Osteocyte (in vitro differentiated cells): ENCODE measurements at regions not wholly inside any gene's neighbourhood (a gene's known extent, or its start where the extent isn't known, plus 50 kb on each side); places are given as distances from the start of the nearest gene placed in this dataset.

Experiments used
- DNase-seq: peaks from one replicate; pipeline ENCODE4 v3.0.0; 2021; ENCODE audit warnings: mixed read lengths; ENCODE audit not compliant: unreplicated experiment; ENCODE audit errors: extremely low spot score
- H3K27ac Mint-ChIP-seq: one replicate; pipeline ENCODE4 v1.8.0; 2021; ENCODE audit warnings: mild to moderate bottlenecking, mixed read lengths; ENCODE audit not compliant: unreplicated experiment
- H3K27me3 Mint-ChIP-seq: one replicate; pipeline ENCODE4 v1.8.0; 2021; ENCODE audit warnings: mixed read lengths; ENCODE audit not compliant: unreplicated experiment
- H3K36me3 Mint-ChIP-seq: one replicate; pipeline ENCODE4 v1.8.0; 2021; ENCODE audit warnings: mixed read lengths; ENCODE audit not compliant: unreplicated experiment
- H3K4me1 Mint-ChIP-seq: one replicate; pipeline ENCODE4 v1.8.0; 2021; ENCODE audit warnings: mixed read lengths; ENCODE audit not compliant: unreplicated experiment
- H3K4me3 Mint-ChIP-seq: one replicate; pipeline ENCODE4 v1.8.0; 2021; ENCODE audit warnings: mild to moderate bottlenecking, moderate library complexity, mixed read lengths; ENCODE audit not compliant: unreplicated experiment
- H3K9me3 Mint-ChIP-seq: one replicate; pipeline ENCODE4 v1.8.0; 2021; ENCODE audit warnings: mixed read lengths; ENCODE audit not compliant: unreplicated experiment
- TF ChIP-seq, protein P1 (sequence below): fragments of 200-600 bp; sonication (generic); IDR thresholded peaks from 2 replicates; pipeline ENCODE4 v1.5.0; 2021; ENCODE audit warnings: antibody characterized with exemption, mild to moderate bottlenecking, moderate library complexity

DNA sequence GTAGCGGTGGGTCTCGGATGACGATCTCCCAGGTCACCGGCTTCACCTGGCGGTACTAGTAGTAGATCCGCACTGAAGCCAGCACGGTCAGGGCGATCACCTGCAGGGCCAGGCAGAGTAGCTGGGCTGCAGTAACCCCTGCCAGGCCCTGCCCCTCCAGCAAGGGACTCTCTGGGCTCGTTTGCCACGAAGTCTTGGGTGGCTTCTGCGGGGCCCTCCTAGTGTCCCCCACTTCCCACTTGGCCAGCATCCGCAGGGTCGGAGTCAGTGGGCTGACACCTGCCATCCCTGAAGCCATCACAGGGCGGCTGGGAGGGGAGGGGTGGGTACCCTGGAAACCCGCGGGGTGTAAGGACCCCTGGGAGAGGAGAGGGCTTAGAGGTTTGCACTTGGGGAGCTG is 214.0 kb downstream of the OR4C45 start:
- no peaks in the 10 kb centered on the region for H3K4me1 Mint-ChIP-seq
- peaks cover 27% of the 10 kb centered on the region for H3K9me3 Mint-ChIP-seq

DNA sequence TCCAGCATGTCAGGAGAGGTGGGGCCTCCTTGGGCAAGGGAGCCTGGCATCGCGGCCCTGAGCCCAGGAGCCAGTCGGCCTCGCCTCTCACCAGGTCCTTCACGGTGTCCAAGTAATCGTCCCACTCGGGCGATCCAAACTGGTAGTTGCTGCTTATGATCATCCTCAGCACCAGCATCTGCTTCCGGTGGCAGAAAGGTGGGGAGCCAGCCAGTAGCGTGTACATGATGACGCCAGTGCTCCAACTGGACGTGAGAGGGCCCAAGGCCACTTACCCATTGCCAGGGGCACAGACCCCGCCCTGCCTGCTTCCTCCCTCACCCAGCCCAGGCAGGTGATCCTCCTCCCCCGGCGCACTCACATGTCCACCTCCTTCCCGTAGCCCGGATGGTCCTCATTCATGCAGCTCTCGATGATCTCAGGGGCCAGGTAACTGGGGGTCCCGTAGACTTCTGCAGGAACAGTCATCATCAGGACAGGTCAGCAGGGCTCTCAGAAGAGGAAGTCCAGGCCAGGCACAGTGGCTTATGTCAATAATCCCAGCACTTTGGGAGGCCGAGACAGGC is 214.7 kb downstream of the OR4C45 start:
- TF ChIP-seq, protein P1, sequence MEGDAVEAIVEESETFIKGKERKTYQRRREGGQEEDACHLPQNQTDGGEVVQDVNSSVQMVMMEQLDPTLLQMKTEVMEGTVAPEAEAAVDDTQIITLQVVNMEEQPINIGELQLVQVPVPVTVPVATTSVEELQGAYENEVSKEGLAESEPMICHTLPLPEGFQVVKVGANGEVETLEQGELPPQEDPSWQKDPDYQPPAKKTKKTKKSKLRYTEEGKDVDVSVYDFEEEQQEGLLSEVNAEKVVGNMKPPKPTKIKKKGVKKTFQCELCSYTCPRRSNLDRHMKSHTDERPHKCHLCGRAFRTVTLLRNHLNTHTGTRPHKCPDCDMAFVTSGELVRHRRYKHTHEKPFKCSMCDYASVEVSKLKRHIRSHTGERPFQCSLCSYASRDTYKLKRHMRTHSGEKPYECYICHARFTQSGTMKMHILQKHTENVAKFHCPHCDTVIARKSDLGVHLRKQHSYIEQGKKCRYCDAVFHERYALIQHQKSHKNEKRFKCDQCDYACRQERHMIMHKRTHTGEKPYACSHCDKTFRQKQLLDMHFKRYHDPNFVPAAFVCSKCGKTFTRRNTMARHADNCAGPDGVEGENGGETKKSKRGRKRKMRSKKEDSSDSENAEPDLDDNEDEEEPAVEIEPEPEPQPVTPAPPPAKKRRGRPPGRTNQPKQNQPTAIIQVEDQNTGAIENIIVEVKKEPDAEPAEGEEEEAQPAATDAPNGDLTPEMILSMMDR = no peak
- Mint-ChIP-seq H3K4me1 (no peaks in the 10 kb centered on the region), H3K4me3 (no peak overlapping the region), H3K9me3 (peaks cover 27% of the 10 kb centered on the region), H3K27ac (no peak overlapping the region), H3K27me3 (no peaks in the 10 kb centered on the region), H3K36me3 (no peaks in the 10 kb centered on the region)
- DNase-seq = no peak

More for the DNA sequence above, 214.0 kb downstream of the OR4C45 start:
- Mint-ChIP-seq H3K27me3 (no peaks in the 10 kb centered on the region), H3K36me3 (no peaks in the 10 kb centered on the region), H3K27ac (no peak overlapping the region), H3K4me3 (no peak overlapping the region)
- no peak for DNase-seq
- TF ChIP-seq, protein P1 = no peak

DNA sequence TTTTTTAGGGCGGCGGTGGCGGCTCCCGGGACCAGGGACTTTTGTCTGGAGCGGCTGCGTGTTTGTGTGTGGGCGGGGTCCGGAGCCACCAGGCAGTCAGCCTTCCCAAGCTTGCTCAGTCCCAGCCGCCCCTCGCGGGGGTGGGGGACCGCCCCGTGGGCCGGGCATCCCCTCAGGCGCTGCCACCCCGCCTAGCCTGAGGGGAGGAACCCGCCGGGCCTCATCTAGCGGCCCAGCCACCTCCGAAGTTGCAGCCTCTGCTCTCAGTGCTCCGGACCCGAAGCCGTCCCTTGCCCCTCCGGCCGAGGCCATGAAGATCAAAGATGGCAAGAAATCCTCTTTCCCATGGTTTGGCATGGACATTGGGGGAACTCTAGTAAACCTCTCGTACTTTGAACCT is 235.2 kb downstream of the OR4C45 start:
- no peak overlapping the region for H3K4me3 Mint-ChIP-seq
- H3K27me3 Mint-ChIP-seq = no peaks in the 10 kb centered on the region
- no peaks in the 10 kb centered on the region for H3K4me1 Mint-ChIP-seq
- no peak overlapping the region for H3K27ac Mint-ChIP-seq
- no peak for DNase-seq
- TF ChIP-seq, protein P1 = no peak
- peaks cover 43% of the 10 kb centered on the region for H3K9me3 Mint-ChIP-seq
- no peaks in the 10 kb centered on the region for H3K36me3 Mint-ChIP-seq

DNA sequence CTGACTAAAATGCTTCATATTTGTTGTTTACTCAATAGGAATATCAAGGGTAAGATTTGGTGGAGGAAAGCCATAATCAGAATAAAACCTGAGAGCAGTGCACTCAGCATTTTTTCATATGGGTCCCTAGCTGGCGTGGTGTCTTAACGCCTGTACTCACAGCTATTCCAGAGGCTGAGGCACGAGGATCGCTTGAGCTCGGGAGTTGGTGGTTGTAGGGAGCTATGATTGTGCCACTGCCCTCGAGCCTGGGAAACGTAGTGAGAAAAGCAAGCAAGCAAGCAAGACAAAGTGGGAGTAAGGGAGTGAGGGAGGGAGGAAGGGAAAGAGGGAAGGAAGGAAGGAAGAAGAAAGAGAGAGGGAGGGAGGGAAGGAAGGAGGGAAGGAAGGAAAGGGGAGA is 242.5 kb downstream of the OR4C45 start:
- H3K27me3 Mint-ChIP-seq = no peaks in the 10 kb centered on the region
- no peak for DNase-seq
- H3K27ac Mint-ChIP-seq = no peak overlapping the region
- peaks cover 35% of the 10 kb centered on the region for H3K9me3 Mint-ChIP-seq
- H3K4me3 Mint-ChIP-seq = no peak overlapping the region
- TF ChIP-seq, protein P1 = no peak
- H3K4me1 Mint-ChIP-seq = no peaks in the 10 kb centered on the region
- no peaks in the 10 kb centered on the region for H3K36me3 Mint-ChIP-seq

DNA sequence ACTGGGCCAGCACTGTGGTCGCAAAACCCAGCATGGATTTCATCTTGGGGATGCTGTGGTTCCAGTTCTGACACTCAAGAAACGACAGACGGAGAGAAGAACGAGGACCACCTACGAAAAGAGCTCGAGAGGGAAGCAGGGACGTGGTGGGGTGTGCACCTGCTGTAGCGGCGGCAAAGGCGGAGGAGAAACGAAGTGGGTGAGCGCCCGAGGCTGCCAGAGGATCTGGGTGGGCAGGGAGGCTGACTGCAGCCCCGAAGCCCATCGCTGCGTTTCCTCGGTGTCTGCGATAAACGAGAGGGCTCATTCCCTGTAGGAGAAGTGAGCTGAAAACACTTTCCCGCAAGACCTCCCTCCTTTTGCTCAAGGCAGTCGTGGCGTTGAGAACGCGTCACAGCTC is 246.1 kb downstream of the OR4C45 start:
- no peak for DNase-seq
- TF ChIP-seq, protein P1 = no peak
- H3K4me3 Mint-ChIP-seq = no peak overlapping the region
- H3K27ac Mint-ChIP-seq = no peak overlapping the region
- H3K36me3 Mint-ChIP-seq = no peaks in the 10 kb centered on the region
- H3K27me3 Mint-ChIP-seq = no peaks in the 10 kb centered on the region
- H3K9me3 Mint-ChIP-seq = peaks cover 55% of the 10 kb centered on the region
- no peaks in the 10 kb centered on the region for H3K4me1 Mint-ChIP-seq
